Activated naive CD4-positive, alpha-beta T cell treated with anti-CD3 and anti-CD28 coated beads, Interleukin-2, amount 50 U/mL, for 72 hours (primary cell): ENCODE measurements at regions not wholly inside any gene's neighbourhood (a gene's known extent, or its start where the extent isn't known, plus 50 kb on each side); places are given as distances from the start of the nearest gene placed in this dataset.
A peak's percentile ranks its signal among the peaks of the same experiment; 100 is the strongest.

Experiments
- ATAC-seq, 2 donors: fragments of 150-1000 bp; cut with Tn5 transposase; 2 replicates each; pipeline ENCODE4 v1.10.0; 2021; ENCODE audit warnings: mild to moderate bottlenecking in 2 of 2, moderate library complexity in 2 of 2
- DNase-seq, 2 donors: peaks; one replicate each; pipeline ENCODE4 v3.0.0; 2021 to 2022; ENCODE audit warnings: low spot score in 2 of 2
- H3K27ac Mint-ChIP-seq, 2 donors: one replicate each; pipeline ENCODE4 v1.8.0; 2022; ENCODE audit warnings: mild to moderate bottlenecking in 2 of 2, mixed read lengths in 2 of 2
- H3K36me3 Mint-ChIP-seq, 2 donors: one replicate each; pipeline ENCODE4 v1.8.0; 2022; ENCODE audit warnings: mixed read lengths in 2 of 2
- H3K9me3 Mint-ChIP-seq, 2 donors: one replicate each; pipeline ENCODE4 v1.8.0; 2022; ENCODE audit warnings: mixed read lengths in 2 of 2

DNA sequence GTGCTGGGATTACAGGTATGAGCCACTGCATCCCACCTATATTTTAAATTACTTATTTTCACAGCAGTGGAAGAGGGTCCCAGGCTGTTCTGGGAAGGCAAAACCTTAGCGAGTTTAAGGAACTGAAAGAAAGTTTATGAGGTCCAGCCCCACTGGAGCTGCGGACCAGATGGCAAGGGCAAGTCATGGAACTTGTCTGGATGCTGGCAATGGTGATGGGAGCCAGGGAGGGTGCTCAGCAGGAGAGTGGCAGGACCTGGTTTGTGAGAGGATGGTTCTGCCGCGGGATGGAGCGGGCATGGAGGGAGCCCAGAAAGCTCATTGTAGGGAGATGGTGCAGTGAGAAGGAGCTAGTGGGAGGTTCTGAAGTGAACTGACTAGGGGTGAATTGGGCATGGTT, 50.6 kb upstream of the SLC45A1 start:
- H3K9me3 Mint-ChIP-seq, result no peaks in the 10 kb centered on the region
- no peaks in the 10 kb centered on the region for H3K36me3 Mint-ChIP-seq
- no peak for ATAC-seq
- no peak overlapping the region for H3K27ac Mint-ChIP-seq
- no peak for DNase-seq

DNA sequence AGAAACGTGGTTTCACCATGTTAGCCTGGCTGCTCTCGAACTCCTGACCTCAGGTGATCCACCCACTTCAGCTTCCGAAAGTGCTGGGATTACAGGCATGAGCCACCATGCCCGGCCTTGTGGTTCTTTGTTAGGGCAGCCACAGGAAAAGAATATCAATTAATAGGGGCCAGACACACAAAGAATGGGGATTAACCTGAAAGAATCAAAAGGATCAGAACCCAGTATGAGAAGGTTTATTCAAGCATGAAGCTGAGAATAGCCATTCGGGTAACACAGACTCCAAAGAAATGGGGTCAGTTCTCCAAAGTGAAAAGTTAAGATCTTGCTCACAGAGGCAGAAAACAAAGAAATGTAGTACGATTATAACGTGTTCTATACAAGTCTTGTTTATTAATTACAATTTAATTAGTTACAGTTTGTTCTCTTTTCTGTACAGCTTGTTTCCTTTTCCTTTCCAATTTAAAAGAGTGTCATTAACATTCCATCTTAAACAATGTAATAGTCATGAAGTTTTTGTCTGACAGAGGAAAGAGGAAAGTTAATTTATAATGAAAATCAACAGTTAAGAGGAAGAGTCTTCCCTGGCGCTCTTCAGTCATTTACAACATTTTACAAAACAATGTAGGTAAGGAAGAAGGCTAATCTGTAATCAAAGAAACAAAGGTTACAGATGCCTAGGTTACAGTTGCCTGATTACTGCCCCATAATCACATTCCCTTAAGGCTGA, 51.3 kb upstream of the SLC45A1 start:
- Mint-ChIP-seq H3K36me3 (no peaks in the 10 kb centered on the region), H3K9me3 (no peaks in the 10 kb centered on the region), H3K27ac (no peak overlapping the region)
- no peak for ATAC-seq
- no peak for DNase-seq

DNA sequence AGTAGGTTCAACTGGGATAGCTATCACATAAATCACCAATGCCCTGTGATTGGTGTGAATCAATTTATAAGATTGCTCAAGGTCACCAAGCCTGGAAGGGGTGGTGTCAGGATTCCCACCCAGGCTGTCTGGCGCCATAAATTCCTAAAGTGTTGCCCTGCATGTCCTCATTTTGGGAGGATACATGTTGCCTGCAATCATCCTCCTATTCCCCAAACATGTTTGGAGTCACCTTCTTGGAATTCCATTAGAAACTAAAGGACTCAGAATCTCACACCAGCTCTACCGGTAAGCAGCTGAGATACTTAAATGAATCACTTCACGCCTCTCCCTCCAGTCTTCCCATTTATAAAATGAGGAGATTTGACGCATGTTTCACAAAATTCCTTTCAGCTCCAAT, 54.1 kb upstream of the SLC45A1 start:
- Mint-ChIP-seq H3K36me3 (no peaks in the 10 kb centered on the region), H3K27ac (no peak overlapping the region), H3K9me3 (no peaks in the 10 kb centered on the region)
- ATAC-seq (no peak), DNase-seq (no peak)

DNA sequence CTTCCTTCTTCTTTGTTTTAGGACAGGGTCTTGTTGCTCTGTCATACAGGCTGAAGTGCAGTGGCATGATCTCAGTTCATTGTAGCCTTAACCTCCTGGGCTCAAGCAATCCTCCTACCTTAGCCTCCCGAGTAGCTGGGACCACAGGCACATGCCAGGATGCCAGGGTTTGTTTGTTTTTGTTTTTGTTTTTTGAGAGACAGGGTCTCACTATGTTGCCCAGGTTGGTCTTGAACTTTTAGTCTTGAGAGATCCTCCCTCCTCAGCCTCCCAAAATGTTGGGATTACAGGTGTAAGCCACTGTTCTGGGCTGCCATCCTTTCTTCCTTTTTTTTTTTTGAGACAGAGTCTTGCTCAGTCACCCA, 56.5 kb upstream of the SLC45A1 start:
- no peaks in the 10 kb centered on the region for H3K9me3 Mint-ChIP-seq
- peak overlapping the region in 1 of 2 donors; percentile 52 for H3K27ac Mint-ChIP-seq
- no peak for DNase-seq
- no peak for ATAC-seq
- H3K36me3 Mint-ChIP-seq, result no peaks in the 10 kb centered on the region

DNA sequence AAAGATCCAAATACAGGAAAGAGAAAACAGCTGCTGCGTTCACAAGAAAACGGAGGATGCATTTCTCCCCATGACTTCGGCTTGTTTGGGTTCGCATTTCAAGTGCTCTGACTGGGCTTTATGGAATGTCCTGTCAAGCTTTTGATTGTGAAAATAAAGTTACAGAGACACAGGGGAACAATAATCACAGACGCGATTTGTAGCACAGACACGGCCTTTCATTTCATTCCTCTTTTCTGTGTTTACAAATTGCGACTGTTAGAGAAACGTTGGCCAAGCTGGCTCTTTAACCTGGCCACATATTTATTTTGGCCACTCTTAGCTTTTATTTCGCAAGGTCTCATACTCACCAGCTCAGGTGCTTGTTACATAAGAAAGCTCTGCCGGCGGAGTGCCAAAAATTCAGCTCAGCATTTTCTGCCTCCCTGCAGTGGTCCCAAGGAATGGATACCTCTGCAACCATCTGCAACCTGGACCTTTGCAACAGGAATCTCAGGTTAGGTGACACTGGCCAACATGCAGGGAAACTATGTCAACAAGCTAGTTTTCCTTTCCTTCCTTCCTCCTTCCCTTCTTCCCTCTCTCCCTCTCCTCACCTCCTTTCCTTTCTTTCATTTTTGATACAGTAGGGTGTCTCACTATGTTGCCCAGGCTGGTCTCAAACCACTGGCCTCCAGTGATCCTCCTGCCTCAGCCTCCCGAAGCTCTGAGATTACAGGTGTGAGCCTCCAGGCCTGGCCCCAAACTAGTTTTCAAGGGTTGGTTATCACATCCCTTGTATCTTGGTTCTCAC, 58.2 kb upstream of the SLC45A1 start:
- H3K27ac Mint-ChIP-seq, result no peak overlapping the region
- ATAC-seq (no peak), DNase-seq (no peak)
- H3K36me3 Mint-ChIP-seq, result no peaks in the 10 kb centered on the region
- H3K9me3 Mint-ChIP-seq, result no peaks in the 10 kb centered on the region

DNA sequence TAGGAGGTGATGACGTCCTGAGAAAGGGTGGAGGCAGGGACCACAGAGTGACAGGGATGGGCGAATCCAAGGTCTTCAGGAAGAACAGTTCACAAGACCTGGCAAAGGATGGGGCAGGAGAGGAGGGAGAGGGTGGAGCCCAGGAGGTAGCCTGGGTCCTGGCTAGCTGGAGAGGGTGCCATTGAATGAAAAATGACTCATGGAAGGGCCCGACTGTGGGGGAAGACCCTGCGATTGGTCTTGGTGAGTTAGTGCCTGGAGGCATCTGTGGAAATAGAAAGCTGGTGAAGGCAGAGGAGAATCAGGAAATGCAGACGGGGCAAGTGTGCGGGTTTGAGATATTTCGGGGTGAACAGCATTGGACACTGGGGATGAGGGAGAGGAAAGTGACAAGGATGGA, 60.3 kb upstream of the SLC45A1 start:
- DNase-seq (no peak), ATAC-seq (no peak)
- Mint-ChIP-seq H3K36me3 (no peaks in the 10 kb centered on the region), H3K9me3 (no peaks in the 10 kb centered on the region), H3K27ac (peak overlapping the region in 1 of 2 donors; percentile 85)

DNA sequence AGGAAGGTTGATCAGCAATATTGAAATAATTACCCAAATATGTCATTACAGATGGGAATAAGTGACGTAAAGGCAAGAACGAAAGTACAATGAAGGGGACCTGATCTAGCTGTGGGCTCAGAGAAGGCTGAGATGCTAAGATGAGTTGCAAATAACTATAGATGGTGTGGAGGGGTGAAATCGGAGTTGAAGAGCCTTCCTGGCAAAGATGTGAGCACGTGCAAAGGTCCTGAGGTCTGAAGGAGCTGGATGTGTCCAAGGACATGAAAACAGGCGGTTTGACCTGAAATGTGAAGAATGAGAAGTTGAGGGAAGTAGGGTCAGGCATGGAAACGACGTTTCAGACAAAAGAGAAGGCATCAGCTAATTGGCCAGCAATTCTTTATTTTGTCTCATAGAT, 61.6 kb upstream of the SLC45A1 start:
- no peaks in the 10 kb centered on the region for H3K9me3 Mint-ChIP-seq
- H3K27ac Mint-ChIP-seq, result no peak overlapping the region
- H3K36me3 Mint-ChIP-seq, result no peaks in the 10 kb centered on the region

DNA sequence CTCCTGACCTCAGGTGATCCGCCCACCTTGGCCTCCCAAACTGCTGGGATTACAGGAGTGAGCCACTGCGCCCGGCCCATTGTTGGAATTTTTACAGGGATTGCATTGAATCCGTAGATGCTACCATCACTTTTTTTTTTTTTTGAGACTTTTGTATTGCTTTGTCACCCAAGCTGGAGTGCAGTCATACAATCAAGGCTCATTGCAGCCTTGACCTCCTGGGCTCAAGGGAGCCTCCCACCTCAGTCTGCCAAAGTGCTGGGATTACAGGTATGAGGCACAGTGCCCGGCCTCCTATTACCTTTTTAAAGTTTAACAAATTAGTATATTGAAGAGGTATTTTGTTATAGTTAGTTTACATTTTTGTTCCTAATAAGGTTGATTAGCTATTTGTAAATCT, 62.2 kb upstream of the SLC45A1 start:
- H3K27ac Mint-ChIP-seq, result no peak overlapping the region
- ATAC-seq, result no peak

More for the DNA sequence above, 61.6 kb upstream of the SLC45A1 start:
- ATAC-seq (no peak), DNase-seq (no peak)

DNA sequence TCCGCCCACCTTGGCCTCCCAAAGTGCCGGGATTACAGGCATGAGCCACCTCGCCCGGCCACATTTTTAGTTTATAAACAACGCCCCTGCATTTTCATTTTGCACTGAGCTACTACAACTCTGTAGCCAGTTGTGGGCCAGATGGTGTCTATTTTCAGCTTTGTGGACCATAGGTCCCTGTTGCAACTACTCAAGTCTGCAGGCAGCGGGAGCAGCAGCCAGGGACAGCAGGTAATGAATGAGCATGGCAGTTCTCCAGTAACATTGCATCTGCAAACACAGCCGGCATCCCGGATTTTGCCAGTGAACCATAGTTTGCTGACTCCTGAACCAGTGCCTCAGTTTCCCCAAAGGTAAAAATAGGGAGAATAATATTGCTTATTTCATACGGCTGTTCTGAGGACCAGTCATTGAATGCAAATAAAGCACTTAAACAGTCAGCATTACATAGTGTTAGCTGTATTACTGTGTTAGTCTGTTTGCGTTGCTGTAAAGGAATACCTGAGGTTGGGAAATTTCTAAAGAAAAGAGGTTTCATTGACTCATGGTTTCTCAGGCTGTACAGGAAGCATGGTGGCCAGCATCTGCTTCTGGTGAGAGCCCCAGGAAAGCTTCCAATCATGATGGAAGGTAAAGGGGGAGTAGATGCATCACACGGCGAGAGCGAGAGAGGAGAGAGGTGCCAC, 65.5 kb upstream of the SLC45A1 start:
- peak; percentile 7 to 18 for ATAC-seq
- Mint-ChIP-seq H3K36me3 (no peaks in the 10 kb centered on the region), H3K27ac (no peak overlapping the region), H3K9me3 (no peaks in the 10 kb centered on the region)
- DNase-seq, result no peak

More for the DNA sequence above, 62.2 kb upstream of the SLC45A1 start:
- Mint-ChIP-seq H3K36me3 (no peaks in the 10 kb centered on the region), H3K9me3 (no peaks in the 10 kb centered on the region)
- no peak for DNase-seq

DNA sequence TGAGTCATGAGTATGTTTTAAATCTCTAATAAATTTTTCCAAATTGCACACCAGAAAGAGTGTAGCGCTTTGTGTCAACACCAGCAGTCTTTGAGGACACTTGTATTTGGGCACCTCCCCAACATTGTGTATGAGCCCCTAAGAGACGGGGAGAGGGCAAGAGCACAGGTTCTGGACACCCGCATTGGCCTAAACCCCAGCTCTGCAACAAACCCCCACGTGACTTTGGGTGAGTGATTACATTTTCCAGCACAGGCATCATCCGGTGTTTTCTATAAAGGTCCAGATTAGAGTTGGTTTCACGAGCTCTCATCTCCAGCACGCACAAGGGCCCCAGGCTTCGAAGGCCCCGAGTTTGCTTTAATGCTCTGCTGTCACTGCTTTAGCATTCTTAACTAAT, 66.3 kb upstream of the SLC45A1 start:
- no peaks in the 10 kb centered on the region for H3K9me3 Mint-ChIP-seq
- H3K36me3 Mint-ChIP-seq, result no peaks in the 10 kb centered on the region
- ATAC-seq (no peak), DNase-seq (no peak)
- H3K27ac Mint-ChIP-seq, result no peak overlapping the region

DNA sequence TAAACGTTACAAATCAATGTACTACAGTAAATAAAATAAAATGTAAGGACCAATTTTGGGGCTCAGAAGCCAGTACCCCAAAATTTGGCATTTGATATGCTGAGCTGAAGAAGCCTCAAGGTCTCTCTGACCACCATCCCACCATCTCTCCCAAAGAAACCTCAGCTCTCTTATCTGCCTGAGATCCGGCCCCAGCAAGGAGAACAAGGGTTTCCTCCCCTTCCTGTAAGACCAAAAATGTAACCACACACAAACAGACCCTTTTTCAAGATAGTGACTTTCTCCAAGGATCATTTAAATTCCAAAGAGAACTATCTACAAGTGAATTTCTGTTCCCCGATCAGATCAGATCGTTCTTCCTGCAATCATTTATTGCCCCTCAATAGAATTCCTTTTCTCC, 68.1 kb upstream of the SLC45A1 start:
- DNase-seq (no peak), ATAC-seq (no peak)
- peak overlapping the region in 1 of 2 donors; percentile 6 for H3K27ac Mint-ChIP-seq
- H3K36me3 Mint-ChIP-seq, result no peaks in the 10 kb centered on the region
- no peaks in the 10 kb centered on the region for H3K9me3 Mint-ChIP-seq

DNA sequence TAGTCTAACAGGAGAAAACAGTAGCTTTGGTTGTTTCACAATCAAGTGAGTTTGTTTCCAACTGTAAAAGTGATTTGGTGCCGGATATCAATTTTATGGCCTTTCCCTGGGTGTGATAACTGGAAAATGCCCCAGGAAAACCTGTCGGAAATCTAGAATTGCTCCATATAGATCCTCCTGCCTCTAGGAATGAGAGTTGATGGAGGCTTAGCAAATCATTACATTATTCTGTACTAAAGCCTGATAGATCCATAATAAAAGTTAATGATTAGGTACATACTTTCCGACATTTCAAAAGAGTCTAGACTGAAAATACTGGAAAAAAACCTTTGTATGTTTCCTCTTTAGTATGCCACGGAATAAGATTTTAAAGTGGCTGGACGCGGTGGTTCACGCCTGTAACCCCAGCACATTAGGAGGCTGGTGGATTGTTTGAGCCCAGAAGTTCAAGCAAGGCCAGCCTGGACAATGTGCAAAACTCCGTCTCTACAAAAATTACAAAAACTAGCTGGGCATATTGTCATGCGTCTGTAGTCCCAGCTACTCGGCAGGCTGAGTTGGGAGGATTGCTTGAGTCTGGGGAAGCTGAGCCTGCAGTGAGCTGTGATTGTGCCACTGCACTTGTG, 70.0 kb upstream of the SLC45A1 start:
- H3K36me3 Mint-ChIP-seq, result no peaks in the 10 kb centered on the region
- no peak for DNase-seq
- ATAC-seq, result no peak
- H3K27ac Mint-ChIP-seq, result no peak overlapping the region
- H3K9me3 Mint-ChIP-seq, result no peaks in the 10 kb centered on the region

DNA sequence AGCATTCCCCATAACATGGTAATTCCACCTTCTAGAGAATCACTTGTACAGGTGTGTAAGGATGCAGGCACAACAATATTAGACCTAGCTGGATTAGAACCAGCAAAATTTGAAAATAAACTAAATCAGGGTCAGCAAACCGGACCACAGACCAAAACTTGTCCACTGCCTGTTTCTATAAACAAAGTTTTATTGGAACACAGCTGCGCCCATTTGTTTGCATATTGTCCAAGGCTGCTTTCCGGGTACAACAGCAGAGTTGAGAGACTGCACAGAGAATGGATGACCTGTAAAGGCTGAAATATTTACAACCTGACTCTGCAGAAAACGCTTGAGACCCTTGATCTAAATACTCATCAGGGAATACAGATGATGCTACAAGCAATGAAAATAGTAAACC, 73.6 kb upstream of the SLC45A1 start:
- ATAC-seq (no peak), DNase-seq (no peak)
- Mint-ChIP-seq H3K27ac (no peak overlapping the region), H3K9me3 (no peaks in the 10 kb centered on the region), H3K36me3 (no peaks in the 10 kb centered on the region)

DNA sequence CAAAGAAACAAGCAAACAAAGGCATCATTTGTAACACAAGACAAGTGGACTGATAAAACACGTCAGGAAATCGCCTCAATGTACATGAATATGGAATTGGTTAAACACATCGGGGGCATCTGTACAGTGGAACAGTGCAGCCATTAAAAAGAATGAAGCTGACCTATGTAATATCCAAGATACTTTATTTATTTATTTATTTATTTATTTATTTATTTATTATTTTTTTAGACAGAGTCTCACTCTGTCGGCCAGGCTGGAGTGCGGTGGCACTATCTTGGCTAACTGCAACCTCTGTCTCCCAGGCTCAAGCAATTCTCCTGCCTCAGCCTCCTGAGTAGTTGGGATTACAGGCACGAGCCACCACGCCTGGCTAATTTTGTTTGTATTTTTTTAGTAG, 75.4 kb upstream of the SLC45A1 start:
- no peak overlapping the region for H3K27ac Mint-ChIP-seq
- H3K36me3 Mint-ChIP-seq, result no peaks in the 10 kb centered on the region
- ATAC-seq (no peak), DNase-seq (no peak)
- no peaks in the 10 kb centered on the region for H3K9me3 Mint-ChIP-seq

DNA sequence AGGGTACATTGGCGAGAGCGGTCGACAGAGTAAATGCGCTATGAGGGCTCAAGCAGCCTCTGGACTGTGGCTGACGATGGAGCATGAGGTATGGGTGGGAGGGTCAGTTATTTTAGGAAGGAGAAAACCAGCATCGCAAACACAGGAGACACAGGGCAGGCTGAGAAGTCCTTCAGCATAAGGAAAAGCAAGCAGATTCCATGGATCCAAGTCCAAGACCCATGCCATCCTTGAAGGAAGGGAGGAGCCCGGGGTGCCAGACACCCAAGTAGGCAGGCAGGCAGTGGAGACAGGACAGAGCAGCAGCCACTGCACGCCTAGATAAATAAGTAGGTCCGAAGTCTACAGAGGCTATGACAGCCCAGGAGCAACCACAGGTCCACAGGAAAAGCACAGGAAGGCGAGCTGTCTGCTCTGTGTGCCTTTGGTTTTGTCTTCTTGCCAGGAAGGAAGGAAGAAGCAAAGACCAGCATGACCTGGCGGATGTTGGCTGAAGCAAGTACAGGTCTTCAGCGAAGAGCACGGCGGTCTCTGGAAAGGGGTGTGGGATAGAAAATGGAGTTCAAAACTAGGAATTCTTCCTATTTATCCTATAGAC, 76.4 kb upstream of the SLC45A1 start:
- H3K36me3 Mint-ChIP-seq, result no peaks in the 10 kb centered on the region
- no peak for DNase-seq
- no peak for ATAC-seq
- H3K9me3 Mint-ChIP-seq, result no peaks in the 10 kb centered on the region
- H3K27ac Mint-ChIP-seq, result no peak overlapping the region

DNA sequence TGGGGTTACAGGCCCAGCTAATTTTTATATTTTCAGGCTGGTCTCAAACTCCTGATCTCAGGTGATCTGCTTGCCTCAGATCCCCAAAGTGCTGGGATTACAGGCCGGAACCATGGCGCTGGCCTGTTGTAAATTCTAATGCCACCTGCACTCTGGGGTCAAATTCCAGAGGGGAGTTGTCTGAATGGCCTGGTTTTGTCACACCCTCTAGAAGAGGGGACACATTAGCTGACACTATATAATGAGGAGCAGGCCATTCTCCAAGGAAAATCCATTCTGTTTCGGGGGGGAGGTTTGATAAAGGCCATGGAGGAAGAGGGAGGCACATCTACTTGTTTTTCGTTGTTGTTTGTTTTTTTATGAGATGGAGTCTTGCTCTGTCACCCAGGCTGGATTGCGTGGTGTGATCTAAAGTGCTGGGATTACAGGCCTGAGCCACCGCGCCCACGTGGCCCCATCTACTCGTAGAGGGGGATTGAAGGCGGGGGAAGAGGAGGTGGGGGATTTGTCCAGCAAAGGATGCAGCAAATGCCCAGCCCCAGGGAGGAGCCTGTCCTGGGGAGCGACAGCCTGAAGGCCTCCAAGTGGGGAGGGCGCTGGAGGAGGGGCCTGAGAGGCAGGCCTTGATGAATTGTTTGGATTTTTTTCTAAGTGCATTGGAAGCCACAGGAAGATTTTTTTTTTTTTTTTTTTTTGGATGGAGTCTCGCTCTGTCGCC, 78.4 kb upstream of the SLC45A1 start:
- ATAC-seq (no peak), DNase-seq (no peak)
- Mint-ChIP-seq H3K9me3 (no peaks in the 10 kb centered on the region), H3K36me3 (no peaks in the 10 kb centered on the region), H3K27ac (no peak overlapping the region)

DNA sequence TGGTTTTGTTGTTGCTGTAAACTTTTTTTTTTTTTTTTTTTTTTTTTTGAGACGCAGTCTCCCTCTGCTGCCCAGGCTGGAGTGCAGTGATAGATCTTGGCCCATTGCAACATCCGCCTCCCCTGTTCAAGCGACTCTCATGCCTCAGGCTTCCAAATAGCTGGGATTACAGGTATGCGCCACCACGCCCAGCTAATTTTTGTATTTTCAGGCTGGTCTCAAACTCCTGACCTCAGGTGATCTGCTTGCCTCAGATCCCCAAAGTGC, 78.9 kb upstream of the SLC45A1 start:
- Mint-ChIP-seq H3K36me3 (no peaks in the 10 kb centered on the region), H3K9me3 (no peaks in the 10 kb centered on the region), H3K27ac (no peak overlapping the region)
- DNase-seq (no peak), ATAC-seq (no peak)
